GM23338 (cell line): ENCODE measurements at regions not wholly inside any gene's neighbourhood (a gene's known extent, or its start where the extent isn't known, plus 50 kb on each side); places are given as distances from the start of the nearest gene placed in this dataset.

Source experiments
- ATAC-seq: fragments of 200-7000 bp; cut with Tn5 transposase; 3 replicates; pipeline ENCODE4 v1.9.1; 2020
- DNase-seq: peaks from one replicate; pipeline ENCODE4 v3.0.0-alpha.2; 2015; ENCODE audit warnings: low spot score
- H2AFZ ChIP-seq: fragments of 200-600 bp; sonication (generic); 2 replicates; pipeline ENCODE4 v1.8.0; 2016; ENCODE audit warnings: antibody characterized with exemption, mild to moderate bottlenecking, moderate library complexity
- H3F3A ChIP-seq: fragments of 200-600 bp; sonication (generic); replicated peaks from 2 replicates; pipeline ENCODE4 v1.8.0; 2017; ENCODE audit warnings: antibody characterized with exemption, mixed run types, low read depth
- H3K27ac ChIP-seq: fragments of 200-600 bp; sonication (generic); 2 replicates; pipeline ENCODE4 v1.6.1; 2016; ENCODE audit warnings: low read depth
- H3K27me3 ChIP-seq: fragments of 200-600 bp; sonication (generic); 2 replicates; pipeline ENCODE4 v1.8.0; 2016; ENCODE audit warnings: mild to moderate bottlenecking, mixed run types, moderate library complexity; ENCODE audit not compliant: insufficient read depth
- H3K36me3 ChIP-seq: fragments of 200-600 bp; sonication (generic); 2 replicates; pipeline ENCODE4 v1.8.0; 2016; ENCODE audit warnings: mild to moderate bottlenecking; ENCODE audit not compliant: insufficient read depth
- H3K4me1 ChIP-seq: fragments of 200-600 bp; sonication (generic); 2 replicates; pipeline ENCODE4 v1.8.0; 2016; ENCODE audit warnings: mild to moderate bottlenecking, moderate library complexity; ENCODE audit not compliant: insufficient read depth
- H3K4me2 ChIP-seq: fragments of 200-600 bp; sonication (generic); 2 replicates; pipeline ENCODE4 v1.7.1; 2017; ENCODE audit warnings: mixed run types
- H3K4me3 ChIP-seq: fragments of 200-600 bp; sonication (generic); 2 replicates; pipeline ENCODE4 v1.6.1; 2016; ENCODE audit warnings: mixed run types
- H3K79me2 ChIP-seq: fragments of 200-600 bp; sonication (generic); replicated peaks from 2 replicates; pipeline ENCODE4 v1.8.0; 2017; ENCODE audit warnings: mild to moderate bottlenecking; ENCODE audit not compliant: insufficient read depth
- H3K9me2 ChIP-seq: fragments of 200-600 bp; sonication (generic); 2 replicates; pipeline ENCODE4 v1.8.0; 2017; ENCODE audit not compliant: insufficient read depth
- H4K20me1 ChIP-seq: fragments of 200-600 bp; sonication (generic); replicated peaks from 2 replicates; pipeline ENCODE4 v1.8.0; 2017; ENCODE audit warnings: mild to moderate bottlenecking; ENCODE audit not compliant: insufficient read depth
- H3K27ac Mint-ChIP-seq: 2 replicates; pipeline ENCODE4 v1.8.0; 2020; ENCODE audit warnings: inconsistent platforms, mild to moderate bottlenecking, moderate library complexity, mixed read lengths
- H3K27me3 Mint-ChIP-seq: 3 replicates; pipeline ENCODE4 v1.8.0; 2022; ENCODE audit warnings: low read depth, mild to moderate bottlenecking, moderate library complexity, mixed read lengths, inconsistent platforms; ENCODE audit not compliant: insufficient read depth, poor library complexity
- H3K36me3 Mint-ChIP-seq: 3 replicates; pipeline ENCODE4 v1.8.0; 2021; ENCODE audit warnings: low read depth, mild to moderate bottlenecking, inconsistent platforms, moderate library complexity, mixed read lengths
- H3K4me1 Mint-ChIP-seq: 3 replicates; pipeline ENCODE4 v1.8.0; 2020; ENCODE audit warnings: mild to moderate bottlenecking, inconsistent platforms, mixed read lengths
- H3K4me3 Mint-ChIP-seq: 3 replicates; pipeline ENCODE4 v1.8.0; 2021; ENCODE audit warnings: moderate library complexity, mild to moderate bottlenecking, inconsistent platforms, mixed read lengths
- H3K9me3 Mint-ChIP-seq: 3 replicates; pipeline ENCODE4 v1.8.0; 2020; ENCODE audit warnings: moderate library complexity, mild to moderate bottlenecking, inconsistent platforms, mixed read lengths
- EZH2 ChIP-seq: fragments of 200-600 bp; sonication (generic); IDR thresholded peaks from one replicate; pipeline ENCODE4 v1.8.0; 2017; ENCODE audit warnings: antibody characterized with exemption, mild to moderate bottlenecking, low read depth; ENCODE audit not compliant: unreplicated experiment
- NANOG ChIP-seq: IDR thresholded peaks from 2 replicates; pipeline ENCODE4 v1.6.1; 2016; ENCODE audit warnings: antibody characterized with exemption, borderline replicate concordance
- POLR2AphosphoS5 ChIP-seq: IDR thresholded peaks from 2 replicates; pipeline ENCODE4 v1.6.1; 2016; ENCODE audit warnings: antibody characterized with exemption, low read depth
- STAT1 ChIP-seq: IDR thresholded peaks from one replicate; pipeline ENCODE4 v1.6.1; 2016; ENCODE audit warnings: antibody characterized with exemption; ENCODE audit not compliant: unreplicated experiment
- TF ChIP-seq, protein P1 (sequence below), 2 experiments: fragments of 200-600 bp in 1 of 2; sonication (generic) in 1 of 2; conservative IDR thresholded peaks; 2 replicates each; pipeline versions ENCODE4 v1.5.1 to v1.6.1; 2016 to 2017; ENCODE audit warnings: antibody characterized with exemption in 2 of 2, low read depth in 2 of 2, mild to moderate bottlenecking in 2 of 2, moderate library complexity in 1 of 2
- TF ChIP-seq, protein P2 (sequence below): IDR thresholded peaks from 2 replicates; pipeline ENCODE4 v1.6.1; 2016; ENCODE audit warnings: antibody characterized with exemption
- TF ChIP-seq, protein P3 (sequence below): IDR thresholded peaks from one replicate; pipeline ENCODE4 v1.6.1; 2018; ENCODE audit warnings: antibody characterized with exemption; ENCODE audit not compliant: unreplicated experiment

GRCh38 chr4:123880631-123881030, 484.0 kb downstream of the SPRY1 start:
- H3K9me2 ChIP-seq = no peaks in the 10 kb centered on the region
- H2AFZ ChIP-seq = peak overlapping the region; percentile 20; the same call in 1 of the 2 replicates
- no peaks in the 10 kb centered on the region; the same call in 1 of the 2 replicates for H3K4me1 ChIP-seq
- H3K9me3 Mint-ChIP-seq = peaks cover 26% of the 10 kb centered on the region
- peaks cover 26% of the 10 kb centered on the region for H3K36me3 Mint-ChIP-seq
- no peaks in the 10 kb centered on the region; the same call in 1 of the 2 replicates for H3K36me3 ChIP-seq
- ATAC-seq = no peak
- peak overlapping the region; percentile 30; the same call in 1 of the 2 replicates for H3K4me2 ChIP-seq
- H3K79me2 ChIP-seq = no peaks in the 10 kb centered on the region
- H3F3A ChIP-seq = no peaks in the 10 kb centered on the region
- no peaks in the 10 kb centered on the region for H4K20me1 ChIP-seq
- H3K4me3 Mint-ChIP-seq = no peak overlapping the region
- H3K4me1 Mint-ChIP-seq = peaks cover 7% of the 10 kb centered on the region; the same call in 2 of the 3 replicates
- H3K27ac ChIP-seq = no peak overlapping the region
- no peak overlapping the region for H3K4me3 ChIP-seq
- TF ChIP-seq EZH2 (no peak), NANOG (no peak), STAT1 (no peak)
- TF ChIP-seq, protein P1, sequence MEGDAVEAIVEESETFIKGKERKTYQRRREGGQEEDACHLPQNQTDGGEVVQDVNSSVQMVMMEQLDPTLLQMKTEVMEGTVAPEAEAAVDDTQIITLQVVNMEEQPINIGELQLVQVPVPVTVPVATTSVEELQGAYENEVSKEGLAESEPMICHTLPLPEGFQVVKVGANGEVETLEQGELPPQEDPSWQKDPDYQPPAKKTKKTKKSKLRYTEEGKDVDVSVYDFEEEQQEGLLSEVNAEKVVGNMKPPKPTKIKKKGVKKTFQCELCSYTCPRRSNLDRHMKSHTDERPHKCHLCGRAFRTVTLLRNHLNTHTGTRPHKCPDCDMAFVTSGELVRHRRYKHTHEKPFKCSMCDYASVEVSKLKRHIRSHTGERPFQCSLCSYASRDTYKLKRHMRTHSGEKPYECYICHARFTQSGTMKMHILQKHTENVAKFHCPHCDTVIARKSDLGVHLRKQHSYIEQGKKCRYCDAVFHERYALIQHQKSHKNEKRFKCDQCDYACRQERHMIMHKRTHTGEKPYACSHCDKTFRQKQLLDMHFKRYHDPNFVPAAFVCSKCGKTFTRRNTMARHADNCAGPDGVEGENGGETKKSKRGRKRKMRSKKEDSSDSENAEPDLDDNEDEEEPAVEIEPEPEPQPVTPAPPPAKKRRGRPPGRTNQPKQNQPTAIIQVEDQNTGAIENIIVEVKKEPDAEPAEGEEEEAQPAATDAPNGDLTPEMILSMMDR (conservative IDR thresholded peaks at IDR 0.05; ENCODE audit: low read depth in 2 of 2) = no peak
- TF ChIP-seq, protein P2, sequence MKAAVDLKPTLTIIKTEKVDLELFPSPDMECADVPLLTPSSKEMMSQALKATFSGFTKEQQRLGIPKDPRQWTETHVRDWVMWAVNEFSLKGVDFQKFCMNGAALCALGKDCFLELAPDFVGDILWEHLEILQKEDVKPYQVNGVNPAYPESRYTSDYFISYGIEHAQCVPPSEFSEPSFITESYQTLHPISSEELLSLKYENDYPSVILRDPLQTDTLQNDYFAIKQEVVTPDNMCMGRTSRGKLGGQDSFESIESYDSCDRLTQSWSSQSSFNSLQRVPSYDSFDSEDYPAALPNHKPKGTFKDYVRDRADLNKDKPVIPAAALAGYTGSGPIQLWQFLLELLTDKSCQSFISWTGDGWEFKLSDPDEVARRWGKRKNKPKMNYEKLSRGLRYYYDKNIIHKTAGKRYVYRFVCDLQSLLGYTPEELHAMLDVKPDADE = no peak
- TF ChIP-seq, protein P3, sequence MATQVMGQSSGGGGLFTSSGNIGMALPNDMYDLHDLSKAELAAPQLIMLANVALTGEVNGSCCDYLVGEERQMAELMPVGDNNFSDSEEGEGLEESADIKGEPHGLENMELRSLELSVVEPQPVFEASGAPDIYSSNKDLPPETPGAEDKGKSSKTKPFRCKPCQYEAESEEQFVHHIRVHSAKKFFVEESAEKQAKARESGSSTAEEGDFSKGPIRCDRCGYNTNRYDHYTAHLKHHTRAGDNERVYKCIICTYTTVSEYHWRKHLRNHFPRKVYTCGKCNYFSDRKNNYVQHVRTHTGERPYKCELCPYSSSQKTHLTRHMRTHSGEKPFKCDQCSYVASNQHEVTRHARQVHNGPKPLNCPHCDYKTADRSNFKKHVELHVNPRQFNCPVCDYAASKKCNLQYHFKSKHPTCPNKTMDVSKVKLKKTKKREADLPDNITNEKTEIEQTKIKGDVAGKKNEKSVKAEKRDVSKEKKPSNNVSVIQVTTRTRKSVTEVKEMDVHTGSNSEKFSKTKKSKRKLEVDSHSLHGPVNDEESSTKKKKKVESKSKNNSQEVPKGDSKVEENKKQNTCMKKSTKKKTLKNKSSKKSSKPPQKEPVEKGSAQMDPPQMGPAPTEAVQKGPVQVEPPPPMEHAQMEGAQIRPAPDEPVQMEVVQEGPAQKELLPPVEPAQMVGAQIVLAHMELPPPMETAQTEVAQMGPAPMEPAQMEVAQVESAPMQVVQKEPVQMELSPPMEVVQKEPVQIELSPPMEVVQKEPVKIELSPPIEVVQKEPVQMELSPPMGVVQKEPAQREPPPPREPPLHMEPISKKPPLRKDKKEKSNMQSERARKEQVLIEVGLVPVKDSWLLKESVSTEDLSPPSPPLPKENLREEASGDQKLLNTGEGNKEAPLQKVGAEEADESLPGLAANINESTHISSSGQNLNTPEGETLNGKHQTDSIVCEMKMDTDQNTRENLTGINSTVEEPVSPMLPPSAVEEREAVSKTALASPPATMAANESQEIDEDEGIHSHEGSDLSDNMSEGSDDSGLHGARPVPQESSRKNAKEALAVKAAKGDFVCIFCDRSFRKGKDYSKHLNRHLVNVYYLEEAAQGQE = no peak
- DNase-seq = no peak
- H3K27me3 ChIP-seq = no peaks in the 10 kb centered on the region
- 0 out of 2 replicates have a peak overlapping the region, but pooled peaks have one; percentile 14 for H3K27ac Mint-ChIP-seq
- H3K27me3 Mint-ChIP-seq = no peaks in the 10 kb centered on the region

DNA sequence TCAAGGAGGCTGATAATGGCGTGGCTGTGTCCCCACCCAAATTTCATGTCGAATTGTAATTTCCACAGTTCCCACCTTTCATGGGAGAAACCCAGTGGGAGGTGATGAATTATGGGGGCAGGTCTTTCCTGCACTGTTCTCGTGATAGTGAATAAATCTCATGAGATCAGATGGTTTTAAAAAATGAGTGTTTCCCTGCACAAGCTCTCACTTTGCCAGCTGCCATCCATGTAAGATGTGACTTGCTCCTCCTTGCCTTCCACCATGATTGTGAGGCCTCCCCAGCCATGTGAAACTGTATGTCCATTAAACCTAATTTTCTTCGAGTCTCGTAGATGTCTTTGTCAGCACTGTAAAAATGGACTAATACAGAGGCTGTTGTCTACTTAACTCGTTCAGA, 488.3 kb downstream of the SPRY1 start:
- Mint-ChIP-seq H3K36me3 (peaks cover 16% of the 10 kb centered on the region), H3K27ac (no peak overlapping the region), H3K9me3 (peaks cover 23% of the 10 kb centered on the region), H3K4me3 (no peak overlapping the region), H3K27me3 (no peaks in the 10 kb centered on the region), H3K4me1 (no peaks in the 10 kb centered on the region)
- no peak for DNase-seq
- Histone ChIP-seq H3K4me3 (no peak overlapping the region), H3K4me2 (no peak overlapping the region), H3K79me2 (no peaks in the 10 kb centered on the region), H4K20me1 (no peaks in the 10 kb centered on the region), H3K4me1 (no peaks in the 10 kb centered on the region; the same call in 1 of the 2 replicates), H3K27me3 (no peaks in the 10 kb centered on the region), H3K9me2 (no peaks in the 10 kb centered on the region), H2AFZ (no peak overlapping the region), H3F3A (no peaks in the 10 kb centered on the region), H3K27ac (no peak overlapping the region), H3K36me3 (no peaks in the 10 kb centered on the region; the same call in 1 of the 2 replicates)
- ATAC-seq = no peak
- TF ChIP-seq STAT1 (no peak), POLR2AphosphoS5 (no peak), EZH2 (no peak)
- TF ChIP-seq, protein P2 = no peak
- TF ChIP-seq, protein P1 (conservative IDR thresholded peaks at IDR 0.05; ENCODE audit: low read depth in 2 of 2) = no peak
